HG02852 (cell line): ENCODE measurements at regions not wholly inside any gene's neighbourhood (a gene's known extent, or its start where the extent isn't known, plus 50 kb on each side); places are given as distances from the start of the nearest gene placed in this dataset.
"Not testable (repeated sequence)": the region's sequence is repeated elsewhere in the genome, so short reads cannot be mapped to it uniquely, and the experiment has no call there.

ENCODE experiments used
- ATAC-seq: cut with Tn5 transposase; IDR thresholded peaks from one replicate; pipeline ENCODE4 v1.9.1; 2021; ENCODE audit warnings: mild to moderate bottlenecking, moderate library complexity; ENCODE audit not compliant: unreplicated experiment

DNA sequence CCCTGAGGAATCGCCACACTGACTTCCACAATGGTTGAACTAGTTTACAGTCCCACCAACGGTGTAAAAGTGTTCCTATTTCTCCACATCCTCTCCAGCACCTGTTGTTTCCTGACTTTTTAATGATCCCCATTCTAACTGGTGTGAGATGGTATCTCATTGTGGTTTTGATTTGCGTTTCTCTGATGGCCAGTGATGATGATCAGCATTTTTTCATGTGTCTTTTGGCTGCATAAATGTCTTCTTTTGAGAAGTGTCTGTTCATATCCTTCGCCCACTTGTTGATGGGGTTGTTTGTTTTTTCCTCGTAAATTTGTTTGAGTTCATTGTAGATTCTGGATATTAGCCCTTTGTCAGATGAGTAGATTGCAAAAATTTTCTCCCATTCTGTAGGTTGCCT lies 223.5 kb downstream of the MAF start:
- ATAC-seq, result not testable (repeated sequence)

DNA sequence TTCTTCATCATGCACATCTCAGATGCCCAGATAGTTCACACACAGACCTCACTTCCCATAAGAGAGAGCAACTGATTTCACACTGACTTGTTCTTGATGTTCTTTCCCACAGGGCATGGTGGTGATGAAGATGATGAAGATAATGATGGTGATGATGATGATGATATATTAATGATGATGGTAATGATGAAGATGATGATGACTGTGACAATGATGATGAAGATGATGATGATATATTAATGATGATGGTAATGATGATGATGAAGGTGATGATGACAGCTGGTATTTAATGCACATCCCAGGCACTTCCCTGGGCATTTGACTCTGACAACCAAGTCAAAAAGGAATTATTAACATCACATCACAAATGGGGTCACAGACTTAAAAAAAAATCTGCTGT lies 225.2 kb downstream of the MAF start:
- no peak for ATAC-seq

DNA sequence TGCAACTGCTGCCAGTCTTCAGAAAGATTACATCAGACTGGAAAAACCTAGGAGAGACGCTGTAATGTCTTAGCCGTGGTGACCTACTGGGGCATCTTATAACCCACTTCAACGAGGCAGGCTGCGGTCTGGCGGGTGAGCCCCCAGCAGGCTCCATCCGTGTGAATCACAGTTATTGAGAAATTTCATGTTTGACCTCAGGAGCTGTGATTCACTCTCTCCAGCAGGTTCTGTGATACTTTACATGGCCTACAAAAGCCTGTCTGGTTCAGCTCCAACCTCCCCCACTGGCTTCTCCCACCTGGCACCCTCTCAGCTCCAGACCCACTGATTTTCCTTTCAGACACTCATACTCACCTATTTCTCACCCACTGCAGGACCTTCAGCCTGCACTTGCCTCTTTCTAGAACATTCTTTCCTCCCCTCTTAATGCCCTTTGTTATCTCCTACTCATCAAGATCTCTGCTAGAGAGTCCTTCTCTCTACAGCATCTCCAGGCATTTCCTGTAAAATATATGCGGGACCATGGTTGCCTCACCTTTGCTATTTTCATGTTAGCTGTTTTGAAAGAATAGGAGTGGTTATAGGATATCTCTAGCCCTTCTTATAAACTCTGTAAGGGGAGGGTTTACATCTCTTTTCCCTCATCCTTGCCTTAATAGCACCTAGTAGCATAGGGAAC lies 227.9 kb downstream of the MAF start:
- no peak for ATAC-seq

DNA sequence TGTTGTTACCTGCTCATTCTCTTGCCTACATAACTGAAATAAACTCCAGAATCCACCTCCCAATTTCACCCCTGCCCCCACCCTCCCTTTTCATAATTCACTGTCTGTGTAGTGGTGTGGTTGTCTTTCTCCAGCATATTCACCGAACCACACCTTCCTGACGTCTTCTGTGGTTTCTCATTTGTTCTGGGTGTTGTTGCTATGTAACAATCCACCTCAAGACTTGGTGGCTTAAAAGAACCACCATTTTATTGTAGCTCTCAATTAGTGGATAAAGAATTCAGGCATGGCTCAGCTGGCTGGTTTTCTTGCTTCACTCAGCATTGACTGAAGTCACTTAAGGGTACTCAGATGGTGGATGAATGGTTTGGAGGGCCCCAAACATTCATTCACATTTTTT lies 229.8 kb downstream of the MAF start:
- ATAC-seq, result no peak

DNA sequence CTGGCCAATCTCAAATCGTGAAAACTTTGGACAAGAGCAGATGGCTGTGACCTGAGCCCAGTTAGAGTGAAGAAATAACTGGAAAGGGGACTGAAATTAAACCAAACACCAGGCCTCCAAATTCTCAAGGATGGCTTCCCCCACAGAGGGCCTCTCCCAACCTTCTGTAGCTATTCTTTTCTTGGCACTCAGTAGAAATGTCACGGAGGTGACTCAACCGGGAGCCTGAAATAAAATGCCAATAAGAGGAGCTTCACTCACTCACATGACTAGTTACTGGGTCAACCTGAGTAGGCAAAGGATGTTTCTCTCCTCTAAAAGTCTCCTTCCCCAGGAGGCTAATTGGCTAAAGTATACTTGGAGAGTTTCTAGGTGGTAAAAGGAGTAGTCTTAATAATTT lies 230.7 kb downstream of the MAF start:
- no peak for ATAC-seq

DNA sequence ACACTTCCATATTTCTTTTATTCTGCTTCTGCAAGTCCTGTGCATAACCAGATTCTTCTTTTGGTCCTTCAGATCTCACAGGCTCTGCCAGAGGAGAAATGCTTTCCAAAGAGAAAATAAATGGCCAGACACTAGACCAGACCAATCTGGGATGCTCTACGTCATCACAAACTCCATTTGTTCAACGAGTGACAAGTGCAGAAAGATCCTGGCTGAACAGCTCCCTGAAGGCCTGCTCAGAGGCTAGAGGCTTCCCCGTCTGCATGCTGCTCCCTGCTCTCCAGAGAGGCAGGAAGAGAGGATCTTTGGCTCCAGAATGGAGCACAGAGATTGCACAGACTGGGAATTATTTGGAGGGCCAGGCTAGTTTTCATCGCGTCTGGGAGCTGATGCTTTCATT lies 232.7 kb downstream of the MAF start:
- no peak for ATAC-seq

DNA sequence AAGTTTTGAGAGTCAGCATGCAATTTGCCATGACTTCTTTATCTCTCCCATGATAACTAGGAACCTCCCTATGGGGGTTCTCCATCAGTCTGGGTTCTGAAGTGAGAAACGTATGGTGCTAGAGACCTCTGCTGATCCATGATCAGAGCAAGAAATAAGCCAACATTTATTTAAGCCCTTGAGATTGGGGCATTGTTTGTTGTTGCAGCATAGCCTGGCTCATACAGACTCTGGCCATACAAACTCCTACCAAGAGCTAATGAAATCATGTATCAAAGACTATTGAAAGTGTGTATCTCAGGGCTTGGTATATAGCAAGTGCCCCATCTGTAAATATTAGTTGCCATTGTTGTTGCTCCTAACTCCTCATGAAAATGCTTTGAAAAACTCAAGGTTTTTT lies 233.9 kb downstream of the MAF start:
- ATAC-seq, result no peak

DNA sequence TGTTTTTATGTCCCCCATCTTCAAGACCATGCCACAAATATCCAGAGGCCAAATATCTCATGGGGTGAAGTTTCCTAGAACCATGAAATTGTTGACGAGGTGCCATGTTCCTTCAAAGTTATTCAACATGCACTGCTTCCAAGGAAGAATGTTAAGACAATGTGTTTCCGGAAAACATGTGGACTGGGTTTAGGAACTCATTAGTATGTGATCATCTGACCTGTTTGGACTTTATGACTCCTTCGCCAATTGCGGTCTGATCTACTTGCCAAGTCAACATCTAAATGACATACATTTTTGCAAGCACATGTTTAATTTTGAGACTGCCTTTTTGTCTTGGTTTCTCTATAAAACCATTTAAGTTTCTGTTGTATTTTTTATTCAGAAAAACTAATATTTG lies 234.8 kb downstream of the MAF start:
- no peak for ATAC-seq

DNA sequence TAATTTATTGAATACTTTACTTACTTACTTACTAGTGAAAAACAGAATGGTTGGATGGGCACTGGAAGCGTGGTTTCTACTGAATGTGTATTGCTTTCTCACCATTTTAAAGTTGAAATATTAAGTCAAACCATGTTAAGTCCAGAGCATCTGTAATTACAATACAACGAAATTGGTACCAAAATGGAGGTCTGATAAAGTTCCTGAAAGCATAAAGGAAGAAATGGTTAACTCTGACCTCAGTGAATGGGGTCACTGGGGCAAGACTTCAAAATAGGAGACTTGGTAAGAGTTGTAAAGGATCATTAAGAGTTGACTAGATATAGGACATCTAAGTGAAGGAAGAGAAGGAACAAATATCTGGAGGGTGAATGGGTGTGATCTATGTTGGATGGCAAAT lies 237.1 kb downstream of the MAF start:
- ATAC-seq, result no peak

DNA sequence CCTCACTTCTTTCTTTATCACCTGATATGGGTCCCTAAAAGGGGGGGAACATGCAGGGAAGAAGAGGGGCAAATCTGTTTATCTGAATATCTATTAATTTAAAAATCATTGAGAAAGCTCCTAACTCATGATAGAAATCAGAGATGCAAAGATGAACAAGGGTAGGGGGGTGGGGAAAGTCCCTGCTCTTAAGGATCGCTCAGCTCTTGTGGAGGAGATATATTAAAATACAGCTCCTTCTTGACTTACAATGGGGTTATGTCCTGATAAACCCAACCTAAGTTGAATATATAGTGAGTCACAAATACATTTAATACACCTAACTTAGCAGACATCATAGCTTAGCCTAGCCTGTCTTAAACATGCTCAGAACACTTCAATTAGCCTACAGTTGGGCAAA lies 237.5 kb downstream of the MAF start:
- ATAC-seq, result no peak

DNA sequence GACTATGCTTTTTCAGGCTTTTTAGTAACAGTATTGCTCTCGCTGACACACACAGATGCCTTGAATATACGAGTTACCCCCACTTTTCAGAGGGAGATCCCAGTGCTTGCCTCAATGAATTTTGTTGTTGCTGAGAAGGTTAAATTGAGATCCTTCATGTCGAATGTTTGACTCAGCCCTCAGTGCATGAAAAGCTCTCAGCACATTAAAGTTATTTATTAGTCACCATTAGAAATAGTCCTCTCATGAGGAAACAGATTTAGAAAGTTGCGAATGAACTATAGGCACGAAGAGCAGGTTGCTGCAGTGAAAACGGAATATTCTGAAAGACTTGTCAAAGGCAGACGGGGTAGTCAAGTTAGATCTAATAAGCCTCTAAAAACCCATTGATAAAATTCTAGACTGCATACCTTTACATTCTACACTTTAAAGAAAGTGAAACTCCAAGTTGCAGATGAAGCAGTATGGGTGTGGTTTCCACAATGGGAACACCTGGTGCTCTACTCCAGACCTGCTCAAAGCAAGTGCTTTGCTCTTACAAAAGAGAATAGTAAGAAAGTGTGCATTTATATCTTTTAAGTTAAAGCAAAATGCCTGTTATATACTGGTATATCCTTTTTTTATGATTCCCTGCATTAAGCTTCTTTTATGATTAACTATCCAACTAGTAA lies 238.1 kb downstream of the MAF start:
- ATAC-seq, result no peak

DNA sequence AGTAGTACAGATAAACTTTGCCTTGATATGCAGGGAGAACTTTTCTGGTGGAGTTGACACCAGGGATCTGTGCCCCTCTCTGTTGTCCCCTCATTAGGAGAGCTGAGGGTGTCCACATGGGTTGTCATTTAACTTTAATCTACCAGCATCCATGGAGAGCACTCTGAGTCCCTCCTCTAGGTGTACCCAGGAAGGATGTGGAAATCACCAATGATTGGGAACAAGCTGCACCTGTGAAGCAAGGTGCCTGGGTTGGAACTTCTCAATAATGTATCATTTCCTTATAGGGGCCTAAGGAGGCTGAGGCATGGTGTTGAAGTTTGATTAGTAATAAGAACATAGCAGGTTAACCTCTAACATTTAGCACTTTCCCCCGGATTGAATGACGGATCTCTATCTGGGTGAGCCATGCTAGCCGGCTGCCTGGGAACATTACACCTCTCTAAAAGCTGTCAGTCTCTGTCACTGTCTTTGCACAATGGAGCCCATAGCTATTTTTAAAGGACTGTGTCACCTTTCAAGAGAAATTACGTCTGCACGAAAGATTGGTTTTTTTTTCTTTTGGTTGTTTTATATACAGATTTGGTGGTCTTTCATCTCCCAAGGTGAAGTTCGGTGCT lies 239.3 kb downstream of the MAF start:
- no peak for ATAC-seq

DNA sequence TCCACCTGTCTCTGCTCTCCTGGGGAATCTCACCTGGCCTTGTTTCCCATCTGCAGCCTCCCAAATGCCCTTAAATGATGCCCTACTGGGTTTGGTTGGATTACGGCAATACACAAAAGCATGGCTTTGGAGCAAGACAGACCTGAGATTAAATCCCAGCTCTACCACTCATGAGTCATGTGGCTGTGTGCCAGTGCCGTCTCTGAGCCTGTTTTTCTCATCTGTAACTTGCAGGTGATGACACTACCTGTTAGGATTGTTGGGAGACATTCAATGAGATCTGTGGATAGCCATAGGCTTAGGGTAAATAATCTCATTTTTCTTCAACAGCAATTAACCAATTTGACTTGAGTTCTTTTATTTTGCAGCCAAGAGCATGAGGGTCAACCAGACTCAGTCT lies 240.3 kb downstream of the MAF start:
- no peak for ATAC-seq

DNA sequence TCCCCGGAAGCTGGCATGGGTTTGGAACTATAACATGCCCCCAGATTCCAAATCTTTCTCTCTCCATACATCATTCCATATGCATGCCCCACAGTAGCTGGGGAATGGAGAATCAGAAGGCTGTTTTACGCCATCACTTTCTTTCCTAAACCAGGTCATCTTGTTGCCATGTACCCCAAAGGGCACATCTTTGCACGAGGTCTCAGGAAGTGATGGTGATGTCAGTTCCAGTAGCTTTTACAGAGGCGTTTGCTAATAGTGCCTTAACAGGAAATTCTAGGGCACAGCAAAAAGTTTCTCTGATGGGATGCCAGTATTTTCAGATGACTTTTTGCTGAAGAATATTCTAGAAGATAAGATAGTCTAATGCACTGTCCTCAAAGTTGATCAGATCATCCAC lies 241.5 kb downstream of the MAF start:
- ATAC-seq, result no peak

DNA sequence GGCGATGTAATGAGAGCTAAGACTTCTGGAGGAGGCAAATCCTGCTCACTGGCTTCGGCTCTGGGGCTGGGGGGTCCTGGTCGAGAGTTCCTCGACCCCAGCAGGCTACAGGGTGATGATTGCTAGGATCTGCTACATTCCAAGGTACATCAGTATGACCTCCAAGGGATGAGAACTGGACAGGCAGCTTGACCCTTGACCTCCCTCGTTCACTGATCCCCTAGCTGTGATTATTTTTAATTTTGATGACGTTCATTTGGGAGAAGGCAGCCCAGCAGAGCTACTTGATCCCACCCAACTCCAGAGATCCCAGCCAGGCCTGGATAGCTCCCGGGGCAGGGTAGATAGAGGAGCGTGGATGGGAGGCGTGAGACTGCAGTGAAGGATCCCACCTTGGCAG lies 242.3 kb downstream of the MAF start:
- no peak for ATAC-seq

DNA sequence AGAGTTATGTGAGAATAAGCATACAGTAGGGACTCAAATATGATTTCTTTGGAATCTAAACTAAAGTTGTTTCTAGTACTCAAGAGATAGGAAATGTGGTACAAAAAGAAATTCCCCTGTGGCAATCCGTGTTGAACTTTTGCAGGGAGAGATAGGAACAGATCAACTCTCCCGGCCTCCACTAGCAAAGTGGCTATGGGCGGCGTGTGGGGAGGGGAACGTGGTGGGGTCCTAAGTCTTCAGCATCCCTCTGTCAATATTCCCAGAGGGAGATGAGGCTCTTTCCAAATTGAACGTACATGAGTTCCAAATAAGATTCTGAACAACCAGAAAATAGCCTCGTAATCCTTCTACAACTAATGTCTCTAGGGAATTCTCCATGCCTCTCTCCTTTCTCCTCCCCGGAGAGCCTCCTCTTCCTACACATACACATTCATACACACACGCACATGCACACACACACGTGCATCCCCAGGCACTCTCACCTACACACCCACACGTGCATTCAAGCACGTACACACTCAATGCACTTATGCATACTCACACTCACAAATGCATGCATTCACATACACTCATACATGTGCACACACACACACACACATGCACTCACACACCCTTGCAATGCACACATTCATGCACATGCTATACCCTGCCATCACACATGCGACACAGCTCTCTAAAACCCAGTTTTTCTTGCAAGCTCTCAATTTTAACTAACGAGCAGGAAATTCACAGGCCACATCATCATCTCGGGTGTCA lies 244.8 kb downstream of the MAF start:
- no peak for ATAC-seq

DNA sequence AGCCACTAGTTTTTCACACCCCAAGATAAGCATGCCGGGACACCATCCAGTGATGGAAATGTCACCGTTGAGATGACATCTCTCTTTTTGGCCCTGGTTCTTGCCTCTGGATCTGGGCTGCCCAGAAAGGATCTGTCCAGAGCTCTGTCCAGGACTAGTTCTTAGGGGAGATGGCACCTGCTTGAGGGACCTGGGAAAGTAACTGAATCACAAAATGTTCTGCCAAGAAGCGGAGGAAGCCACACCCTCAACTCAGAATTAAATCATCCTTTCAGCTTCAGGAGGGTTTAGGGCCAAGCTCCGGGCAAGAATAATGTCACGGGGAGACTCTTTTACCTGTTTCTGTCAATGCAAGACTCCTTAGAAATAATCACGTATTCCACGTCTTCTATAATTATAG lies 248.6 kb downstream of the MAF start:
- ATAC-seq, result no peak

DNA sequence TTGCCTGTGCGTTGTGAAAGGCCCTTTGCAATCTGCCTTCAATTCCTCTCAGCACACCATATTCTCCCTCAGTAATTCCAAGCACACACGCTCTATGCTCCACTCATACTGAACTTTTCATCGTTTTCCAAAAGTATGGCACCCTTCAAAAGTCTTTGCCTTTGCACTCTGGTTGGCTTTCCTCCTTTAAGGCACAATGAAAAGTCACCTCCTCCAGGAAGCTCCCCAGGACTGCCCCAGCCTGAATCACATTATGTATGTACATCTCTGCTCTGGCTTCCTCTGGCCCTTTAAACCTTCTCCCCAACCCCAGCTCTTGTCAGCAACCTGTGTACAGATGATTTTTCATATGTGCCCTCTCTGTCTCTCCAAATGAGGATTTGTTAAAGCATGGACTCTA lies 250.7 kb downstream of the MAF start:
- ATAC-seq, result no peak

DNA sequence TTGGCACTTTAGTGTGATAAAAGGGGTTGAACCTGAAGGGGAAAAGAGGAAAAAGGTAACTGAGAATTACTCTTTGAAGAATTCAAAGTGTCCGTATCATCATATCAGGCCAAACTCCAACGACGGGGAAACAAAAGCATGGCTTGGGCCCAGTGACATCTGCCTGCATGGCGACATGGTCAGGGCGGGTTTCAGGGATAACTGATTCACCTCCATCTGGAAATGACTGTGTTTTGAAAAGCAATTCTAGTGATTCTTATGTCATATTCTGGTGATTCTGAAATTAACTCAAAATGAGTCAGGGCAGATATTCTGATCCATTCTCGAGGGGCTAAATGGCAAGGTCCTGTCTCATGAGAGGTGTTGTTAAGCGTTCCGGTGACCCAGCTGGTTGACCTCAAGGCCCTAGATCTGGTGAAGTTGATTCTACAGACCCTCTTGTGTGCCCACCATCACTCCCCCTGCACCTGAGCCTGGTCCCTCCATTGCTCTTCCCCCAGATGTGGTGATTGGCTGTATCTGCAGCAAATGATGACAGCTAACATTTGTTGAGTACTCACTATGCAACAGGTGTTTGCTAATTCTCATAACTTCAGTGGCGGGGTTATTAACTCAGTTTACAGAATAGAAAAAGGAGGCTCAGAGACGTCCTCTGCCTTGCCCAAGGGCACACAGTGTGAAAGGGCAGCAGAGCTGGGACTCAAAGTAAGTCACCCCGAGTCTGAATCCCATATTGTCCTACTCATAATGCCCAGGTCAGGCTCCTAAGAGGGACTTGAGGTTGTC lies 251.8 kb downstream of the MAF start:
- no peak for ATAC-seq

DNA sequence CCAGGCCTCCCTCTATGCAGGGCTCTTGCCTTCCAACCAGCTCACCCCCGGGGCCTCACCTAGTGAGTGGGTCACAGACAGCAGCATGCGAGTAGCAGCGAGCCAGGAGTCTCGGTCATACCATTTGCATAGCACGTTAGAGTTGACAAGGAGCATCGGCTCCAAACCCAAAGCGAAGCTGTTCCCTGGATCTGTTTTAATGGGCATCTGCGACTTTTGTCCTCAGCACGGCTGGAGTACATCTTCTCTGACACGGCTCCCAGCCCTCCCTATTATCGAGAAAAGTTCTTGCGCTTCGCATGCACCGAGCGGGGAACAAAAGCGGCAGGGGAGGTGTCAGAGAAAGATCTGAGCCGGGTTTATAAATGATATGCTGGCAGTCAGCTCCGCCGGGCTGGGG lies 253.3 kb downstream of the MAF start:
- no peak for ATAC-seq

DNA sequence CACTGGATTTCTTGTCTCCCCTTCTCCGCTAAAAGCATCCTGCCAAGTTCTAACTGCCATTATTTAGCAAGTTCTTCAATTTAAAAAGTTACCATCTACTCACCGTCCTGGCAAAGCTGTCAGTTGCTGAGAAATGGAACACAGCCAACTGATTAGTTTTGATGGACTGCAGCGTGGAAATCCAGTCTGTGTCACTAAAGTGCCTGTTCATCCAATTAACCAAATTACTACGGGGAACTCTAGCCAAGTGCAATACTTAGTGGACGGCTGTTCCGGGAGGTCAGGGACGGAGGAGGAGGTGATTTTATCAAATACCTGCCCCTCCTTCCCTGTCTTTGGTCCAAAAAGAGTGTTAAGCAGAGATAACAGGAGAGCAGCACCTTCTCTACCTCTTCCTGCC lies 260.7 kb downstream of the MAF start:
- ATAC-seq, result no peak
